Brain microvascular endothelial cell (primary cell): ENCODE measurements at regions not wholly inside any gene's neighbourhood (a gene's known extent, or its start where the extent isn't known, plus 50 kb on each side); places are given as distances from the start of the nearest gene placed in this dataset.

Source experiments
- DNase-seq: peaks from one replicate; pipeline ENCODE4 v3.0.0-alpha.2; 2020
- H3K27ac ChIP-seq: fragments of 250-450 bp; sonication (Bioruptor Pico); 2 replicates; pipeline ENCODE4 v1.5.1; 2020; ENCODE audit warnings: mild to moderate bottlenecking, moderate library complexity
- H3K27me3 ChIP-seq: fragments of 250-450 bp; sonication (Bioruptor Pico); replicated peaks from 2 replicates; pipeline ENCODE4 v1.5.1; 2020; ENCODE audit warnings: mild to moderate bottlenecking
- H3K36me3 ChIP-seq: fragments of 250-450 bp; sonication (Bioruptor Pico); replicated peaks from 2 replicates; pipeline ENCODE4 v1.5.1; 2020; ENCODE audit warnings: mild to moderate bottlenecking
- H3K4me3 ChIP-seq: 2 replicates; pipeline ENCODE4 v1.5.1; 2011; ENCODE audit warnings: low read depth, mild to moderate bottlenecking, control low read depth, low read length, moderate library complexity
- CTCF ChIP-seq: IDR thresholded peaks from 2 replicates; pipeline ENCODE4 v1.5.1; 2011; ENCODE audit warnings: low read depth, mild to moderate bottlenecking, moderate library complexity, low read length, control low read depth, inconsistent platforms; ENCODE audit errors: missing control alignments
- in situ Hi-C: cut with HindIII; loops from 2 replicates; pipeline ENCODE4 v1.10.0; 2017; ENCODE audit warnings: low sequenced_read_pairs, low pct_ligation_motif_present

GRCh38 chr10:62511238-62511637, 137.1 kb downstream of the ZNF365 start:
- H3K27ac ChIP-seq: no peak overlapping the region
- H3K4me3 ChIP-seq: no peak overlapping the region
- in situ Hi-C loops: no loop called here
- H3K27me3 ChIP-seq: no peaks in the 10 kb centered on the region
- no peak for DNase-seq
- no peak for TF ChIP-seq CTCF
- no peaks in the 10 kb centered on the region for H3K36me3 ChIP-seq

- H3K4me3 ChIP-seq: no peak overlapping the region
- no peaks in the 10 kb centered on the region for H3K36me3 ChIP-seq
- in situ Hi-C loops: no loop called here
- TF ChIP-seq CTCF: no peak
- H3K27me3 ChIP-seq: no peaks in the 10 kb centered on the region
- H3K27ac ChIP-seq: no peak overlapping the region
- no peak for DNase-seq
These were observed 137.5 kb downstream of the ZNF365 start for GRCh38 chr10:62511656-62512055.

GRCh38 chr10:62512732-62513475, 138.7 kb downstream of the ZNF365 start:
- TF ChIP-seq CTCF: no peak
- no peak for DNase-seq
- Histone ChIP-seq H3K36me3 (no peaks in the 10 kb centered on the region), H3K4me3 (no peak overlapping the region), H3K27ac (no peak overlapping the region), H3K27me3 (no peaks in the 10 kb centered on the region)
- in situ Hi-C loops: no loop called here

GRCh38 chr10:62514079-62514693, 140.0 kb downstream of the ZNF365 start:
- Histone ChIP-seq H3K36me3 (no peaks in the 10 kb centered on the region), H3K4me3 (no peak overlapping the region), H3K27me3 (no peaks in the 10 kb centered on the region), H3K27ac (no peak overlapping the region)
- TF ChIP-seq CTCF: no peak
- in situ Hi-C loops: no loop called here
- DNase-seq: no peak

- Histone ChIP-seq H3K4me3 (no peak overlapping the region), H3K36me3 (no peaks in the 10 kb centered on the region), H3K27ac (no peak overlapping the region), H3K27me3 (no peaks in the 10 kb centered on the region)
- in situ Hi-C loops: no loop called here
- no peak for DNase-seq
- no peak for TF ChIP-seq CTCF
These were observed 143.1 kb downstream of the ZNF365 start for GRCh38 chr10:62517252-62517651.
